B cell (primary cell): ENCODE measurements at regions not wholly inside any gene's neighbourhood (a gene's known extent, or its start where the extent isn't known, plus 50 kb on each side); places are given as distances from the start of the nearest gene placed in this dataset.

Experiments
- ATAC-seq: fragments of 200-7000 bp; cut with Tn5 transposase; one replicate; pipeline ENCODE4 v1.10.0; 2021; ENCODE audit warnings: low read depth, mild to moderate bottlenecking, moderate number of reproducible peaks, moderate library complexity
- CTCF ChIA-PET: fragments of 350-600 bp; sonication (Branson Sonifier 250); formaldehyde crosslinking; loops from one replicate; lab custom pipeline; 2021; ENCODE audit warnings: antibody characterized with exemption, inconsistent platforms; lab: Charles Lee
- POLR2A ChIA-PET: fragments of 350-600 bp; sonication (Branson Sonifier 250); formaldehyde crosslinking; loops from one replicate; lab custom pipeline; 2021; ENCODE audit warnings: antibody characterized with exemption; lab: Charles Lee
- DNase-seq: peaks from one replicate; pipeline ENCODE4 v3.0.0; 2013
- H2AFZ ChIP-seq: 2 replicates; pipeline ENCODE4 v1.6.1; 2012; ENCODE audit warnings: mild to moderate bottlenecking, low read depth, low read length; ENCODE audit not compliant: insufficient read depth, poor library complexity, severe bottlenecking
- H3K27ac ChIP-seq, 2 donors: 1 replicate in 1 of 2; 2 replicates in 1 of 2; pipeline ENCODE4 v1.5.1; 2012 to 2013; ENCODE audit warnings: low read length in 2 of 2, mild to moderate bottlenecking in 2 of 2, moderate library complexity in 1 of 2
- H3K27me3 ChIP-seq, 4 experiments: fragments of 200-600 bp in 1 of 4; sonication (generic) in 1 of 4; replicated peaks in 1 of 4; 1 replicate in 2 of 4; 2 replicates in 2 of 4; pipeline versions ENCODE4 v1.6.1 to v1.7.0; 2013 to 2016; ENCODE audit warnings: low read length in 3 of 4, mild to moderate bottlenecking in 2 of 4, mixed read lengths in 1 of 4, moderate library complexity in 1 of 4; ENCODE audit not compliant: insufficient read depth in 4 of 4, control insufficient read depth in 3 of 4; ENCODE audit errors: control extremely low read depth in 1 of 4
- H3K36me3 ChIP-seq, 2 experiments: replicated peaks in 1 of 2; 1 replicate in 1 of 2; 2 replicates in 1 of 2; pipeline versions ENCODE4 v1.6.1 to v1.7.1; 2013; ENCODE audit warnings: low read length in 1 of 2; ENCODE audit not compliant: insufficient read depth in 2 of 2, control insufficient read depth in 1 of 2; ENCODE audit errors: control extremely low read depth in 1 of 2, extremely low read depth in 1 of 2
- H3K4me1 ChIP-seq, 2 donors: fragments of 200-600 bp in 1 of 2; sonication (generic) in 1 of 2; 1 replicate in 1 of 2; 2 replicates in 1 of 2; pipeline versions ENCODE4 v1.5.1 to v1.6.1; 2013 to 2017; ENCODE audit warnings: low read length in 2 of 2; ENCODE audit not compliant: control insufficient read depth in 2 of 2, insufficient read depth in 2 of 2
- H3K4me2 ChIP-seq: replicated peaks from 2 replicates; pipeline ENCODE3; 2012; ENCODE audit warnings: mild to moderate bottlenecking, low read depth, low read length; ENCODE audit not compliant: poor library complexity, severe bottlenecking
- H3K4me3 ChIP-seq, 5 experiments: fragments of 200-600 bp in 1 of 5; sonication (generic) in 1 of 5; 1 replicate in 3 of 5; 2 replicates in 2 of 5; pipeline versions ENCODE4 v1.5.1 to v1.7.0; 2011 to 2016; ENCODE audit warnings: low read length in 4 of 5, mild to moderate bottlenecking in 4 of 5, low read depth in 2 of 5, control low read depth in 1 of 5, moderate library complexity in 1 of 5; ENCODE audit not compliant: insufficient read depth in 1 of 5; ENCODE audit errors: control extremely low read depth in 1 of 5, extremely low read depth in 1 of 5
- H3K79me2 ChIP-seq: fragments of 200-600 bp; sonication (generic); one replicate; pipeline ENCODE4 v1.6.0; 2016; ENCODE audit warnings: low read length; ENCODE audit not compliant: control insufficient read depth, insufficient read depth
- H3K9ac ChIP-seq: fragments of 200-600 bp; sonication (generic); 2 replicates; pipeline ENCODE4 v1.6.1; 2017; ENCODE audit warnings: mild to moderate bottlenecking, low read length, moderate library complexity
- H3K9me3 ChIP-seq, 3 donors: one replicate each; pipeline versions ENCODE4 v1.6.1 to v1.7.1; 2013; ENCODE audit warnings: low read length in 2 of 3; ENCODE audit not compliant: control insufficient read depth in 2 of 3, insufficient read depth in 1 of 3; ENCODE audit errors: control extremely low read depth in 1 of 3
- H4K20me1 ChIP-seq: 2 replicates; pipeline ENCODE4 v1.6.0; 2012; ENCODE audit warnings: mild to moderate bottlenecking, low read length; ENCODE audit not compliant: insufficient read depth, control insufficient read depth, poor library complexity, severe bottlenecking
- H3K27ac Mint-ChIP-seq: one replicate; pipeline ENCODE4 v1.8.0; 2021; ENCODE audit warnings: mixed read lengths
- H3K27me3 Mint-ChIP-seq: one replicate; pipeline ENCODE4 v1.8.0; 2021; ENCODE audit warnings: mixed read lengths
- H3K4me1 Mint-ChIP-seq: one replicate; pipeline ENCODE4 v1.8.0; 2021; ENCODE audit warnings: mixed read lengths
- H3K4me3 Mint-ChIP-seq: one replicate; pipeline ENCODE4 v1.8.0; 2021; ENCODE audit warnings: mixed read lengths
- H3K9me3 Mint-ChIP-seq: one replicate; pipeline ENCODE4 v1.8.0; 2022; ENCODE audit warnings: mixed read lengths; ENCODE audit not compliant: insufficient read depth
- CTCF ChIP-seq: fragments of 200-600 bp; IDR thresholded peaks from one replicate; pipeline ENCODE4 v1.8.0; 2022; ENCODE audit warnings: antibody characterized with exemption, mild to moderate bottlenecking
- EZH2 ChIP-seq: IDR thresholded peaks from 2 replicates; pipeline ENCODE4 v1.6.1; 2012; ENCODE audit warnings: borderline replicate concordance, low read depth, mild to moderate bottlenecking, moderate library complexity, low read length; ENCODE audit not compliant: insufficient read depth, poor library complexity, severe bottlenecking
- WGBS: methylation state at CpG from one replicate; pipeline ENCODE4 v1.1.5; 2013; ENCODE audit warnings: missing lambda C conversion rate; ENCODE audit not compliant: insufficient coverage; 5-methylcytosine and 5-hydroxymethylcytosine counted together
- intact Hi-C: fragments of 100-400 bp; cut with micrococcal nuclease; formaldehyde crosslinking; loops from one replicate; pipeline ENCODE4 v1.10.0; 2022

DNA sequence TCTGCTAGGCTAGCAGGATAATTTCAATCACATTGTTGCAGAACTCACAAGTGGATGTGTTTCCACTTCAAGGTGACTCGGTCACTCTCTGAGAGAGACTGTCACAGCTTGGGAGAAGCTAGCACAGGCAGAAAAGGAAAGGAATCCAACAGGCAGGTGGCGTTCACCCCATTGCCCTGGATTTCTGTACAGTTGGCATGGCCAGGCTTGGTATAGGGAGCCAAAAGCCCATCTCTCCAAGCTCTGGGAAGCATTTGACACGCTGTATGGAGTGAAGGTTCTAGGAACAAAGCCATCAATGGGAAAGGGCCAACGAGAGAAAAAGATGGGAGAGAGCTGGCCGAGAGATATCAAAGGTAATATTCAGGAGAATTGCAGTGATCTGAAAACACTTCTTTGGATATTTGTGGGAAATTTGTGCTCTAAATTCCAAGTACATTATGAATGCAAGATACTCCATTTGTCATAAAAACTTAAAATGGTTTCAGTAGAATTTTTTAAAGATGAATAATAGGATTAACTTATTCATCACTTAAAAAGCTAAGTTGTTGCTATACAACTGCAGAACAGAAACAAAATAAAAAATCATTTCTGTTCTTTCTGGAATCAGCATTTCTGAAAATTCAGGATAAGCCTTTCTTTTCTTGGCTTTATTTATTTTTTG lies 223.5 kb upstream of the NTM start:
- WGBS: 89% methylated on average over 4 of the region's 5 CpGs

DNA sequence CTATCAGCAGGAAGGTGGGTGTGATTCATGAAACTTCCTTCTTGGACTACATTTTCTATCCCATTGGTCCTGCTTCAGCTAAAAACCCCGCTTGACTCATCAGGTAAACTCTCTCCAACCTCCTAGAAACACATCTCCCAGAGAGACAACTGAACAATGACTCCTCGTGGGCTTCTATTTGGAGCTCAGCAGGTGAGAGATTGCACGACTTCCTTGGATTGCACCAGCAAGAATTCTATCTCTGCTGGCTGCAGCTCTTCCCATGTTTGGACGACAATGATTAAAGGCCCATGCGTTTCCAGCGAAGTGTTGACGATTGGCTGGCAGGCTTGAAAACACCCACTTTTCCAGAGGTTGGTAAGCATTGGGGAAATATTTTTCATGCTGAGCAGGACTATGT lies 216.1 kb upstream of the NTM start:
- no peaks in the 10 kb centered on the region for H3K4me1 Mint-ChIP-seq
- H3K9me3 Mint-ChIP-seq: no peaks in the 10 kb centered on the region
- H3K4me2 ChIP-seq: no peak overlapping the region

More for the DNA sequence above, 223.5 kb upstream of the NTM start:
- Mint-ChIP-seq H3K9me3 (no peaks in the 10 kb centered on the region), H3K27me3 (no peaks in the 10 kb centered on the region), H3K4me3 (no peak overlapping the region), H3K4me1 (no peaks in the 10 kb centered on the region), H3K27ac (no peak overlapping the region)
- CTCF ChIA-PET: no interaction called here
- POLR2A ChIA-PET: no interaction called here
- H3K27me3 ChIP-seq: no peaks in the 10 kb centered on the region
- no peaks in the 10 kb centered on the region for H4K20me1 ChIP-seq
- H3K79me2 ChIP-seq: no peaks in the 10 kb centered on the region
- no peak for DNase-seq
- no peak for TF ChIP-seq EZH2
- H3K4me2 ChIP-seq: no peak overlapping the region
- ATAC-seq: no peak
- no peaks in the 10 kb centered on the region for H3K36me3 ChIP-seq
- peaks cover 0 to 6% (median 0%) of the 10 kb centered on the region in 3 donors for H3K9me3 ChIP-seq
- intact Hi-C loops: no loop called here
- H3K4me1 ChIP-seq: no peaks in the 10 kb centered on the region
- no peak overlapping the region for H3K27ac ChIP-seq
- H3K9ac ChIP-seq: no peak overlapping the region
- H2AFZ ChIP-seq: no peak overlapping the region
- H3K4me3 ChIP-seq: no peak overlapping the region

More for the DNA sequence above, 216.1 kb upstream of the NTM start:
- ATAC-seq (no peak), DNase-seq (no peak)
- no peaks in the 10 kb centered on the region for H3K36me3 ChIP-seq
- no peak overlapping the region for H3K4me3 Mint-ChIP-seq
- peaks cover 0 to 3% (median 0%) of the 10 kb centered on the region in 3 donors for H3K9me3 ChIP-seq
- no peak overlapping the region for H3K27ac Mint-ChIP-seq
- intact Hi-C loops: no loop called here
- 81% methylated on average over 7 of the region's 7 CpGs for WGBS
- no peak overlapping the region for H3K27ac ChIP-seq
- no peaks in the 10 kb centered on the region for H3K79me2 ChIP-seq
- H3K27me3 Mint-ChIP-seq: no peaks in the 10 kb centered on the region
- CTCF ChIA-PET: no interaction called here
- H2AFZ ChIP-seq: no peak overlapping the region
- H3K4me3 ChIP-seq: no peak overlapping the region
- no peaks in the 10 kb centered on the region for H3K27me3 ChIP-seq
- POLR2A ChIA-PET: no interaction called here
- H3K9ac ChIP-seq: no peak overlapping the region
- H3K4me1 ChIP-seq: no peaks in the 10 kb centered on the region
- TF ChIP-seq EZH2 (no peak), CTCF (no peak)
- H4K20me1 ChIP-seq: no peaks in the 10 kb centered on the region
